HAP-1 (cell line): ENCODE measurements at regions not wholly inside any gene's neighbourhood (a gene's known extent, or its start where the extent isn't known, plus 50 kb on each side); places are given as distances from the start of the nearest gene placed in this dataset.

Source experiments
- DNase-seq, 2 experiments: peaks; one replicate each; pipeline ENCODE4 v3.0.0-alpha.2; 2016 to 2020; ENCODE audit warnings: low spot score in 2 of 2
- H3K27me3 ChIP-seq: fragments of 250-450 bp; sonication (Bioruptor Pico); 2 replicates; pipeline ENCODE4 v1.5.1; 2020; ENCODE audit warnings: low read depth, mild to moderate bottlenecking, moderate library complexity
- H3K36me3 ChIP-seq: fragments of 250-450 bp; sonication (Bioruptor Pico); replicated peaks from 2 replicates; pipeline ENCODE4 v1.5.1; 2020; ENCODE audit warnings: mild to moderate bottlenecking
- H3K4me1 ChIP-seq: fragments of 250-450 bp; sonication (Bioruptor Pico); 2 replicates; pipeline ENCODE4 v1.5.1; 2020; ENCODE audit warnings: mild to moderate bottlenecking
- H3K4me3 ChIP-seq: fragments of 250-450 bp; sonication (Bioruptor Pico); 2 replicates; pipeline ENCODE4 v1.5.1; 2020; ENCODE audit warnings: mild to moderate bottlenecking, moderate library complexity
- H3K9me3 ChIP-seq: fragments of 250-450 bp; sonication (Bioruptor Pico); 2 replicates; pipeline ENCODE4 v1.5.1; 2020; ENCODE audit warnings: mild to moderate bottlenecking, moderate library complexity
- in situ Hi-C: fragments of 300-500 bp; cut with MboI; formaldehyde crosslinking; loops from 3 replicates; pipeline ENCODE4 v1.14.3; 2020; ENCODE audit warnings: low sequenced_read_pairs, inconsistent platforms, mixed read lengths

DNA sequence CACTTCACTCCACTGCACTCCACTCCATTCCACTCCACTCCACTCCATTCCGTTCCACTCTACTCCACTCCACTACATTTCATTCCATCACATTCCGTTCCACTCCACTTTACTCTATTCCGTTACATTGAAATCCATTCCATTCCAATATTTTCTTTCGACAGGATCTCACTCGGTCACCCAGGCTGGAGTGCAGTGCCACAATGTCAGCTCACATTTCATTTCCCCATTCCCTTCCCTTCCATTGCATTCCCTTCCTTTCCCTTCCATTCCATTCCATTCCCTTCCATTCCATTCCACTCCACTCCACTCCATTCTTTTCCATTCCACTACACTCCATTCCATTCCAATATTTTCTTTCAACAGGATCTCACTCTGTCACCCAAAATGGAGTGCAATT lies 1407.6 kb upstream of the USP9Y start:
- no peak for DNase-seq
- Histone ChIP-seq H3K4me3 (no peak overlapping the region), H3K36me3 (no peaks in the 10 kb centered on the region)

GRCh38 chrY:11334151-11334550 lies 1366.9 kb upstream of the USP9Y start:
- Histone ChIP-seq H3K36me3 (no peaks in the 10 kb centered on the region), H3K4me1 (no peaks in the 10 kb centered on the region), H3K27me3 (no peaks in the 10 kb centered on the region), H3K4me3 (no peak overlapping the region), H3K9me3 (no peaks in the 10 kb centered on the region)
- DNase-seq = peak in 1 of 2 experiments; percentile 6
- in situ Hi-C loops = no loop called here

More for the DNA sequence above, 1407.6 kb upstream of the USP9Y start:
- Histone ChIP-seq H3K27me3 (no peaks in the 10 kb centered on the region), H3K4me1 (no peaks in the 10 kb centered on the region), H3K9me3 (no peaks in the 10 kb centered on the region)
- in situ Hi-C loops = no loop called here
